ENCODE measurements at regions not wholly inside any gene's neighbourhood (a gene's known extent, or its start where the extent isn't known, plus 50 kb on each side); places are given as distances from the start of the nearest gene placed in this dataset.
"Not testable (repeated sequence)": the region's sequence is repeated elsewhere in the genome, so short reads cannot be mapped to it uniquely, and the experiment has no call there.

- no peak for DNase-seq (ENCODE audit: low spot score)
These were observed 1178.0 kb downstream of the JRKL start for GRCh38 chr11:97567801-97568200.

- no peak for DNase-seq (ENCODE audit: low spot score)
These were observed 1180.8 kb downstream of the JRKL start for GRCh38 chr11:97570636-97571035.

GRCh38 chr11:97573771-97574170, 1184.0 kb downstream of the JRKL start:
- DNase-seq (ENCODE audit: low spot score): not testable (repeated sequence)

GRCh38 chr11:97574976-97575665, 1185.3 kb downstream of the JRKL start:
- no peak for DNase-seq (ENCODE audit: low spot score)

GRCh38 chr11:97607291-97608000, 1217.6 kb downstream of the JRKL start:
- DNase-seq (ENCODE audit: low spot score): no peak

GRCh38 chr11:97610000-97610399, 1220.2 kb downstream of the JRKL start:
- no peak for DNase-seq (ENCODE audit: low spot score)

GRCh38 chr11:97610854-97611253, 1221.0 kb downstream of the JRKL start:
- DNase-seq (ENCODE audit: low spot score): no peak

- DNase-seq (ENCODE audit: low spot score): no peak
These were observed 1221.5 kb downstream of the JRKL start for GRCh38 chr11:97611345-97611744.

GRCh38 chr11:97614606-97615005, 1224.8 kb downstream of the JRKL start:
- no peak for DNase-seq (ENCODE audit: low spot score)

- DNase-seq (ENCODE audit: low spot score): no peak
These were observed 1225.7 kb downstream of the JRKL start for GRCh38 chr11:97615546-97615945.

- no peak for DNase-seq (ENCODE audit: low spot score)
These were observed 1227.2 kb downstream of the JRKL start for GRCh38 chr11:97617031-97617430.

- no peak for DNase-seq (ENCODE audit: low spot score)
These were observed 1230.2 kb downstream of the JRKL start for GRCh38 chr11:97620007-97620406.

- DNase-seq (ENCODE audit: low spot score): no peak
These were observed 1231.5 kb downstream of the JRKL start for GRCh38 chr11:97621282-97621681.

GRCh38 chr11:97622795-97623194, 1233.0 kb downstream of the JRKL start:
- no peak for DNase-seq (ENCODE audit: low spot score)

GRCh38 chr11:97636741-97637140, 1246.9 kb downstream of the JRKL start:
- DNase-seq (ENCODE audit: low spot score): not testable (repeated sequence)

- no peak for DNase-seq (ENCODE audit: low spot score)
These were observed 1247.9 kb downstream of the JRKL start for GRCh38 chr11:97637701-97638100.

- no peak for DNase-seq (ENCODE audit: low spot score)
These were observed 1248.9 kb downstream of the JRKL start for GRCh38 chr11:97638641-97639224.

- no peak for DNase-seq (ENCODE audit: low spot score)
These were observed 1252.2 kb downstream of the JRKL start for GRCh38 chr11:97641988-97642387.

GRCh38 chr11:97645736-97646135, 1255.9 kb downstream of the JRKL start:
- DNase-seq (ENCODE audit: low spot score): no peak

GRCh38 chr11:97656356-97656755, 1266.5 kb downstream of the JRKL start:
- DNase-seq (ENCODE audit: low spot score): no peak

- DNase-seq (ENCODE audit: low spot score): no peak
These were observed 1268.0 kb downstream of the JRKL start for GRCh38 chr11:97657852-97658251.

GRCh38 chr11:97667057-97667456, 1277.2 kb downstream of the JRKL start:
- DNase-seq (ENCODE audit: low spot score): no peak

- no peak for DNase-seq (ENCODE audit: low spot score)
These were observed 1293.9 kb downstream of the JRKL start for GRCh38 chr11:97683733-97684132.

Data from mucosa of gallbladder (tissue), 1 donor.